GM21737 (cell line): ENCODE measurements at regions not wholly inside any gene's neighbourhood (a gene's known extent, or its start where the extent isn't known, plus 50 kb on each side); places are given as distances from the start of the nearest gene placed in this dataset.

Experiments
- ATAC-seq: cut with Tn5 transposase; IDR thresholded peaks from one replicate; pipeline ENCODE4 v1.9.1; 2021; ENCODE audit warnings: mild to moderate bottlenecking, moderate library complexity; ENCODE audit not compliant: unreplicated experiment

DNA sequence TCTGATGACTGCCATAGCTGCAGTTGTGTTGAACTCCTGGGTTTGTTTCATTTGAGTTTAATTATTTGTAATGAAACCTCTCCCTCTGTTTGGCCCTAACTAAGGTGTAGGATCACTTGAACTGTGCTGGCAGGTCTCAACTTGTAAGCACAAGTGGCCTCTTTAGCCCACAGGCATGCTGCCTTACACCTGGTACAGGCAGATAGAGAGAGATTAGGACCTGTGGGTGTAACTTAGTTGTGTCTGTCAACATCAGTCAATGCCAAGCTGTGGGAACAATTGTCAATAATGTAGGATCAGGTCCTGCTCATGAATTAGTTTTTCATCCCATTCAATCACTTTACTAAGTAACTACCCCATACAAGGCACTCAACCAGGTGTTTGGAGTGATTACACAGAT, 263.0 kb upstream of the G2E3 start:
- ATAC-seq: no peak

DNA sequence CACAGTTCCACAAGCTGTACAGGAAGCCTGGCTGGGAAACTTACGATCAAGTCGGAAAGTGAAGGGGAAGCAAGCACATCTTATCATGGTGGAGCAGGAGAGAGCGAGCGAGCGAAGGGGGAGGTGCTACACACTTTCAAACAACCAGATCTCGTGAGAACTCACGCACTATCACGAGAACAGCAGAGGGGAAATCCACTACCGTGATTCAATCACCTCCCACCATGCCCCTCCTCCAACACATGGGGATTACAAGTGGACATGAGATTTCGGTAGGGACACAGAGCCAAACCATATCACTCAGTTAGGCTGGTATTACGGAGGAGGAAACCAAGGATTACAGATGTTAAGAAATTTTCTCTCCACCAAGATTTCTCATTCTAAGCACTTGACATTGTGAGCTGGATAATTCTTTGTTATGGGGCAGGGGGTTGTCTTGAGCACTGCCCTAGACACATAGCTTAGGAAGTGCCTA, 262.0 kb upstream of the G2E3 start:
- ATAC-seq: no peak

DNA sequence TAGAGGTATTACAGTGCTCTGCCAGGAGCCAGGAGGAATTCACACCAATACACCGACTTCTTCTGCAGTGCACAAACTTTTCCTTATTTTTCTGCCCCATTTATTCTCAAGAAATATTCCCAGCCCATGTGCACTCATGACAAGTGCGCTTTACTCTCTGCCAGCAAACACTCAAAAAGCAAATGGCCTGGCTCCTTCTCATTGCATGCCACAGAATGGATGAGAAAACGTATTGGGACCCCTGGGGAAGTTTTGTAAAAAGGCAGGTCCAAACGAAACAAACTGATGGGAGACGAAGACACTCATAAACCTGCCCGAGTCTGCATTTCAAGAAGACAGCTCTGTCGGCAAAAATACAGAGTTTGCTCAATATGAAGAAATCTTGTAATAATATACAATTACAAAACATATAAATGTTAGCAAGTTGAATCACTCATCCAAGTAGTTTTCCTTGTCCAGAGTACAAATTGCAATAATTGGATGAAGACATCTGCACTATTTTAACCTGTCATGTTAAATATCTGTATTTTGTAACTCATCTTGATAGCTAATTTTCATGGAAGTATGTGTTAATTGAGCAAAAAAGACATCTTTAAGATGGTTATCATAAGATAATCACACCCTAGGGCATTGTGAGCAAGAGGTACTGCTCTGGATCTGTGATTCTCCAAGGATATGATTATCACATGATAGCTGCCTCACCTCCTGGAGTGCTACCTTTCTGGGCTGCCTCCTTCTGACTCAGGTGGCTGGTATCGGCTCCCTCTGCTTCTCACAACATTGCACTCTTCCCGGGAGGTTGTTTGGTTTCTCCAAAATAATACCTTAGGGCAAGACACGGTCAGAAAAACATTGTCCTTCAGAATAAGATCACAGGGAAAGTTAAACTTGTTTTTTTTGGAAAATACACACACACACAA, 260.8 kb upstream of the G2E3 start:
- ATAC-seq: no peak

DNA sequence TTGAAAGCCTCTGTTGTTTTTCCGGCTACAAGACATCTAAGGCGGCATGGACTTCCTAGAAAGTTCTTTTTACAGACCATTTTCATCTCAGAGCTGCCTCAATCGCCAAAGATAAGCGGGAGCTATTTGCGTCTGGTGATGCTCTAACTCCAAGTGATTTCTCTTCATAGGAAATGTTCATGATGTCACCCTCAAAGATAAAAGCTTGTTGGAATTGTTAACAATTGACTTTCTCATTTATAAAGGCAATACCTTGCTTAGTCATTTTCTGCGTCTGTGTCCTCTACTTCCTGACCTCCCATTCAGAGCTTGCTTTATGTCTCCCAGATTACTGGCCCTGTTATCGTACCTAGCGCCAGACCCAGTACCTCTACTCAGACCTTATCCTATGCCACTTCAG, 259.0 kb upstream of the G2E3 start:
- ATAC-seq: no peak

DNA sequence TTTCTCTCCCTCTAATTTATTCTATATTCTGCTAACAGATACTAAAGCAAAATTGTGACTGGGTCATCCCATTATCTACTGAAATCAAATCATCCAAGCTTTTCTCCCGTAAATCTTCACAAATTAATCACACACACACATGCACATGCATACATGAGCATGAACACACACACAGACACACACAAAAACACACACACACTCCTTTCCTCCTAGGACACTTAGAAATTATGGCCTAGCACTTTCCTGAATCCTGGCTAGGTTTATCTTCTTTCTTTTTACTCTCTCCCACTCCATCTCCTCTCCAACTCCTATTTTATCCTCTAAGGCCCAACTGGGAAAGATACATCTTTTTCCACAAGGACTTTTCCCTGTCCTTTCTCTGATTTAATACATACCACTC, 255.6 kb upstream of the G2E3 start:
- no peak for ATAC-seq

DNA sequence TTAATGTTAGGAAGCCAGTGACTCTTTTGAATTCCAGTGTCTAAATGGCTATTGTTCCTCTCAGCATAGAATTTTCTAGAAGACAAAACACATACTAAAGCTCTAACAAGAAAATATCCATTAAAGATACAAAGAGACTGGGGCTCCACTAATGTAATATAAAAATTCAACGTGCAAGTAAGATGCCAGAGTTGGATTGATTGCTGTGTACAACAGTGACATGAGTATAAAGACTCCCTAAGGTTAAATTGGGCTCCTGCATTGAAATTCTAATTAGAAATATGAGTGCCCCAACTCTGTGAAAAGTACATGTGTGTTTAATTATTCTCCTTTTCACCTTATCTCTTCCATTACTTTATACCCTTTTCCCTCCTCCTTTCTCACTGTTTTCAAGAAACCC, 253.6 kb upstream of the G2E3 start:
- no peak for ATAC-seq

DNA sequence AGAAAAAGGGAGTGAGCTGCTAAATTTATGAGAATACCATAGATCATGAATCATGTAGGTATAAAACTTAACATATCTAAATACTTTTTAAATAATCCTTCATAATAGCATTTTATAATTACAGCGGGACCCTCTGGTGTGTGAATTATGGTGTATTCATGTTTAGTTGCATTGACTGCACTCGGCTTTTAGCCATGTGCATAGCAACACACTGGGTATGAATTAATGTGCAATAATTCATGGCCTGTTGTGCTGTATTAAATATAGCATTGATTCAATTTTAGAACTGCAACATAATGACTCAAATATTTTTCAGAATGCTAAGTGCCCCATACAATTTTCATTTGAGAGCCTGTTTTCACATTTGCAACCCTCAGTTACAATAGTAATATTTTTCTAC, 249.6 kb upstream of the G2E3 start:
- ATAC-seq: no peak

DNA sequence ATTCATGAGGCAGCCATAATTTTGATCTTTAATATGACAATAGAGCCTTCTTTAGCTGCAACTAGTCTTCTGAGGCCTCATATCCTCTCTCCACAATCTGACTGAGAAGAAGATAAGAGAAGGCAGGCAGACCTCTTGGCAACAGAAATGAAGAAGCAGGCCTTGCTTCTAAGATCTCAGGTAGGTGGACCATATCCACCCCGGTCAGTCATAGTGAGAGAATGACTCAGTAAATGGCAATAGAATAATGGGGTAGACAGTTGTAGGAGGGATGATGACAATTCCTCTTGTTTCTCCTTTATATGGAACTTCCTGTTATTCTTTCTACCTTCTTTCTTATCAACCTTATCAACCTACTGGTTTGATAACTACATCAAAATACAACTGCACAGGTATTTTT, 246.7 kb upstream of the G2E3 start:
- no peak for ATAC-seq

DNA sequence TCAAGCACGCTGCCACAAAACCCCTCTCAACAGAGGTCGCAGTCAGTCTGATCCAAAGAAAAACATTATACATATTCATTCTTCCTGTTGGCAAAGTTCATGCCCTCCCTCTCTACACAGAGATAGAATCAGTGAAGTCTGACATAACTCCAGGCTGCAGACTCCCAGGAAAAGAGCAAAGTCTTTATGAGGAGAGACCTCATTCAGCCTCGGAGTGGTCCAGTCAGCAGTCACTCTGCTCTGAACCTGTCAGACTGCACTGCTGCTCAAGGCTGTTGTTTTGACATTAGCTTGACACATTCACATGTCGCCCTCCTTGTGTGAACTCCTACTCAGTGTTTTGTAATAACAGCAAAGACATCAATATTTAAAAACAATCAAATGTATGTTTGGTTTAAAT, 241.2 kb upstream of the G2E3 start:
- ATAC-seq: no peak

DNA sequence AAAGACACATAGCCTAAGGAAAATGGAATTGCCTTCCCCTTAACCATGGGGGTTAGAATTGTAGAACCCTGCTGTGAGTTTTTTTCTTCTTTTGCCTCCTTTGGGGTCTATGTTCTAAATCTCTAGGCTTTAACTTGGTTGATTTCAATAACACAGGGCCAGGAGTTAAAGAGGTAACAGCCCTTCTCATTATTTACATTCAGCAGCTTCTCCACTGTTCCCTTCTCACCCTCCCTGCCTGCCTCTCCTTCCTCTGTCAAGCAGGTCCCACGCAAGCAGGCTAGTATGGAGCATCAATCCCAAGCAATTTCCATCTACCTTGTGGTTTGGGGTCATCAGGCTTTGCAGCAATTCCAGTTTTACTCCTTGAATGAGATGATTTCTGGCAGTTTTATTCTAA, 236.1 kb upstream of the G2E3 start:
- no peak for ATAC-seq

DNA sequence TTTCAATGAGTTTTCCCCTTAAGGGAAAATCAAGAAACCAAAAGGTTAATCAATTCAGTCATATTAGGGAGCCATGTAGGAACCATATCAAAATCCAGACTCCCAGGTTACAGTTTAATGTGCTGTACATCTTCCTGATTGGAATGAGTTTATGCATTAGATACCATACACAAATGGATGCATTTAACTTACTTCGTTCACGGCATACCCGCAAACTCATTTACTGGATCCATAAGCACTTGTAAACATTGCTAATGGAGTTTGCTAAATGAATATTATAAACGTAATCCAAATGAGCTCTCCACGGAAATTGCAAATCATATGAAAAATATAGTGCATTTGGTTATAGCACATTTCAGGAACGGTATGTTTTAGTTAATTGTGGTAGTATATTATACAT, 228.9 kb upstream of the G2E3 start:
- no peak for ATAC-seq

DNA sequence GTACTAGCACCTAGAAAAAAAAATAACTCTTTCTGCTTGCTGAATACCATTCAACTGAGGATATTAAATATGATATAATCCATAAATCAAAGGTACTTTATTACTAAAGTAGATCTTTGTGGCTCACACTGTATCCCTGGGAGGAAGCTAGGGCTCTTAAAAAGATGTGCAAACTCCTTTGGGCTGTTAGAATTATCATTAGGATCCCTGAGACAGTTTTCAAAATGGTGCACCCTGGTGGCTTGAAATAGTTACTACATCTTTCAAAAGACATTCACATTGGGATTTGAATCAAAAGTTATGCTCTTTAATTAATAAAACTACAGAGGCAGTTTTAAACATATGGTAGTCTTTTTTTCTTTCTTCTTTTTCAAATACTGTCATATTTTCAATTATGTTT, 228.5 kb upstream of the G2E3 start:
- ATAC-seq: no peak

DNA sequence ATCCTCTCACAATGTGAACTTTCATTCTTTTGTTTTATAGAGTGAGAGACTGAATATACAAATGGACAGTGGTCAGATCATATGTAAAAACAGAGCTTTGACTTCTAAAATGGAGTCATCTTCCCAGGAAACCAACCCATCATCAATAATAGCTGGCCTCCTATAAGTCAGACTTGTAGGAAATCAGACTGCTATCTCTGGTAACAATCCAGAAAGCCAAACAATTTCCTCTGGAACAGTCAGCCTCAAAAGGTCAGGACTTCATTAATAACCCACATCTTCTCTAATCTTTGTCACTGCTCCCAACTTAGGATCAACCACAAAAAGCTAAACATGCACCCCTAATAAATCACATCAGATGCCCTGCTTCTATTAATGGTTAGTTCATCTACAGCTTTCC, 227.9 kb upstream of the G2E3 start:
- no peak for ATAC-seq

DNA sequence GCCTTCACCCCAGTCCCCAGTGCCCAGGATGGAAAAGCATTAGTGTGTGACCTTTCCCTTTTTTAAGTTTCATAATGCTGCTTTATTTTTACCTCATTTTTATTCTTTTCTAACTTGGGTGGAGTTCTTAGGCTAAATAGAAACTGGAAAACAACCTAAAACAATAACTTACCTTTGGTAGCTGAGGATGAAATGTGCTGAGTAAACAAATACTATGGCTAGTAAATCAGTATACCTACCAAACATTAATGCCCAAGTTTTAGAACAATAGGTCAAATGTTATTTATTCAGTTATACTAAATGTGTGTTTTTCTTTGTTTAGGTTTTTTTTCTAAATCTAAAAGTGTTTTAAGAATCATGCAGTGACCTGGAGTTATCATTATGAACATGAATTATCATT, 226.6 kb upstream of the G2E3 start:
- no peak for ATAC-seq

DNA sequence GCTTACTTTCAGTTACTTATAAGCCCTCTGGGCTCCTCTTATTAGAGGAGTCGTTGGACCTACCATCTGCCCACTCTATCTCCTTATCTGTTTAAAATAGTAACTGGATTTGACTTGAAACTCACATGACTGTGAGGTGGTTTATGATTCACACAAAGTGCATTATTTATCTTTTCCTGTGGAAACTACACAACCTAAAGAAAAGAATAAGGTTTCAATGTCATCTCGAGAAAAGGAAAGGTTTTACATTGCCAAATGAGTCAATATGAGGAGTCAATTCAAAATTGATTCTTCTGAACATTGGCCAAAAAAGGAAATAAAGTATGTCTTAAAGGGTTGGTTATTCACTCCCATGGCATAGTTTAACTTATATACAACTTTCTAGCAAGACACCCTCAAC, 225.0 kb upstream of the G2E3 start:
- ATAC-seq: no peak

DNA sequence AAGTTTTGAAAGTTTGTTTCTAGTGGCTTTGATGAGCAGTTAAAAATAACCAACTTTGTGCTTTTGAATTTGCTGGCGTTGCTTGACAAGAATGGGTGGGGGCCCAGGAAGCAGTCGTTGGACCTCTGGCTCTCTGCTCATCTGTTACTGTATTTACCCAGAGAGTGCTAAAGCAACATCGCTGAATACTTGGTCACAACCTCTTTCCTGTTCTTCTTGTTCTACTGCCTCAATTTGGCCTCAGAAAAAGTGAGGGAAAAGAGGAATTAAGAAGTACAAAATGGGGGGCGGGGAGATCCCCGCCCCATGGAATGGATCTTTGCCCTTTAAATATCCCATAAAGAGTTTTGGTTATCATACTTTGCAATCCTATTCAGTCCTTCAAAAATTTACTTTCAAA, 221.5 kb upstream of the G2E3 start:
- ATAC-seq: no peak

DNA sequence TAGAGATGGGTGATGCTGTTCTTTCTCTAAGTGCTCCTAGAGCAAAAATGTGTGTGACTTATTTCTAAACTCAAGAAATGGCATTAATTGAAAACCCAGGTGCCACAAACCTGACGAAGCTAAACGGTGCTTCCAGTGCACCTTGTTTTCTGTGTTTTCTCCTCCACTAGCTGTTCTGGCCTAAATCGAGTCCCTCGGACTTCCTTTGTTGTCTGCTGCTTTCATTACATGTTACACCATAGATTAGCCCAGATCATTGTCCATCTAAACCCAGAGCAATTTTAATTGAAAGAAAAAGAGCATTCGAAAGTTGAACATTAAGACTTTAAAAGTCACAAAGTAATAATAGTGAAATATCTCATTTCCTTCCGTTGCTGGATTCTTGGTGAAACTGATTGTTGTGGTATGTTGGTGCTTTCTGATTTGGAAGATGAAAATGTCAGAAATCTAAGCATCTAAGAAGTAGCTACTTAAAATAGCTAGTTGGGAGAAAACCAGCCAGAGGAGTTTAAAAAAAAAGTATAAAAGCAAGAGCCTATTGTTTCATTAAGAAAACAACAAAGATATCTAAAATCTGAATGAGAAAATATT, 219.6 kb upstream of the G2E3 start:
- no peak for ATAC-seq

DNA sequence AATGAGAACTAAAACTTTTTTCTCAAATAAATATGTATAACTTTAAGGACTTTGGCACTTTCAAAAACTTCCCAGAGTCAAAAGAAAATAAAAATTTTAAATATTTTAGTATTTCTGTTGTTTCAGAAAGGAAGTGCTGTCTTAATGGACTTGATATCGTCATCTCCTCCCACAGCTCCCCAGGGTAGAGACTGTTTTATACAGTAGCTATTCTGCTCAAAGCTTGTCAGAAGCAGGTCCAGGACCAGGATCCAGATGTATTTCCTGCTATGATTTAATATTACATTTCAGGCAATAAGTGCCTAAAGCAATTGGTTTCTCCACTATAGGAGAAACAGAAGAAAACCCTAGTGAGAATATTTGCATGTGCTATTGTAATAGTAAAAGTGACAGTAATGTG, 218.5 kb upstream of the G2E3 start:
- no peak for ATAC-seq

DNA sequence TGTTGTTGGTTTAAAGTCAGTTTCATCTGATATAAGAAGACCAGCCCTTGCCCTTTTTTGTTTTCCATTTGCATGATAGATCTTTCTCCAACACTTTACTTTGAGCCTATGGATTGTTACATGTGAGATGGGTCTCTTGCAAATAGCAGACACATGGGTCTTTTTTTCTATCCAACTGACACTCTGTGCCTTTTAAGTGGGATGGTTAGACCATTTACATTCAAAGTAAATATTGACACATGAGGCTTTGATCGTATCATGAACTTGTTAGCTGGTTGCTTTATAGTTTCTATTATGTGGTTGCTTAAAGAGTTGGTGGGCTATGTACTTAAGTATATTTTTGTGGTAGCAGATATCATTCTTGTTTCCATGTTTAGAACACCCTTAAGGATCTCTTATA, 213.4 kb upstream of the G2E3 start:
- ATAC-seq: no peak

DNA sequence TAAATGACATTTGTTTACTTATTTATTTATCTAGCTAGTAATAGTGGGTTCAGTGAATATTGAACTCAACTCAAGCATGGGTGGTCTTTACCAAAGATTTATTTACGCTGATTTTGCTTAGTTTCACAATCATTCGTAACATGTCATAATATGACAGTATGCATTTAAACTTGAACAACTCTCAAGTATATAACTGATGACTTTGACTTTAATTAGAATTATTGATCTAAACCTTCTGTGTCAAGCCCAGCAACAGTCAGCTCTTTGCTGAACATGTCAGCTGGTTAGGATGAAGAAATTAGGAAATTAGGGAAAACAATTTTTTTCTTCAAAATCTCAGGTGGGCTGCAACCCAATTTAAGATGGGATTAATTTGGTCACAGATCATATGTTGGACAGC, 210.5 kb upstream of the G2E3 start:
- ATAC-seq: no peak

DNA sequence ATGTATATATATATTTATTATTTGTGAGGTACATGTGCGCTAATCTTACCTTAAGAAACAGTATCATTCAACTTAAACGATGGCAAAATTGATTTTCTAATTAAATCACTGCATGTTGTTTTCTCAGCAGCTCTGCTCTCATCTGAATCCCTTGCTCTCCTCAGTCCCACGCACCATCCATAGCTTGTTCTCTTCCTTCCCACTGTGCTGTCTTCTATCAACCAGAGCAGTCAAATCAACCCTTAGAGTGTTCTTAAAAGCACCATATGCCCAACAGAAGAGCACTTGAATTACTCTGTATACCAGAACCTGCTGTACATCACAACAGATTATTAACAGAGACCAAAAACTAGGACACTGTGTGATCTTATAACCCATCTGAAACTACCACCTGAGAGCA, 209.4 kb upstream of the G2E3 start:
- no peak for ATAC-seq

DNA sequence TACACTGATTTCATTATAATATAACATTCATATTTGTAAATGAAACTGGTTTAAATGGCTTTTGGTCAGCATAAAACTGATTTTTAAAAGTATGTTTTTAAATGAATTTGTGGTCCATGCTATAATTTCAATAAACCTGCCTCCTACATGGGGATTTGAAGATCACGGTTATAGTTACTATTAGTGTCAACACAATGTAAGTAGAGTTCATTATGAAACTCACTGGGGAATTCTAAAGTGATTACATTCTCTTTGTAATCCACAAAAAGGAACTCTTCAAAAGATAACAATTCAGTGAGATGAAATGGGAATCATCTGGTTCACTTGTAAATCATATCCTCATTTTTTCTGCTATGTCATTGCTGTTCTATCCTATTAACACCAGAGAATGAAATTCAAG, 204.5 kb upstream of the G2E3 start:
- no peak for ATAC-seq
